ENCODE measurements at regions not wholly inside any gene's neighbourhood (a gene's known extent, or its start where the extent isn't known, plus 50 kb on each side); places are given as distances from the start of the nearest gene placed in this dataset.

- TF ChIP-seq CTCF (IDR thresholded peaks at IDR 0.05; ENCODE audit: insufficient read depth, low read length) = no peak
- TF ChIP-seq POLR2AphosphoS5 (IDR thresholded peaks at IDR 0.05; ENCODE audit: low read depth) = no peak
- TF ChIP-seq REST (IDR thresholded peaks at IDR 0.05; ENCODE audit: insufficient replicate concordance, low read depth) = no peak
- TF ChIP-seq GABPA (IDR thresholded peaks at IDR 0.05; ENCODE audit: low read depth) = no peak
These were observed 423.2 kb upstream of the B3GALT2 start for GRCh38 chr1:193609592-193609991.

All from HL-60 (cell line).